BE2C (cell line): ENCODE measurements at regions not wholly inside any gene's neighbourhood (a gene's known extent, or its start where the extent isn't known, plus 50 kb on each side); places are given as distances from the start of the nearest gene placed in this dataset.

ENCODE experiments used
- DNase-seq: peaks from one replicate; pipeline ENCODE4 v3.0.0-alpha.2; 2020
- H3K27me3 ChIP-seq: fragments of 250-450 bp; sonication (Bioruptor Pico); 2 replicates; pipeline ENCODE4 v1.5.1; 2020; ENCODE audit warnings: mild to moderate bottlenecking
- H3K36me3 ChIP-seq: fragments of 250-450 bp; sonication (Bioruptor Pico); 2 replicates; pipeline ENCODE4 v1.5.1; 2020; ENCODE audit warnings: mild to moderate bottlenecking
- H3K4me1 ChIP-seq: fragments of 250-450 bp; sonication (Bioruptor Pico); 2 replicates; pipeline ENCODE4 v1.5.1; 2020
- H3K4me3 ChIP-seq: 2 replicates; pipeline ENCODE4 v1.5.1; 2011; ENCODE audit warnings: low read depth, low read length
- H3K9me3 ChIP-seq: fragments of 250-450 bp; sonication (Bioruptor Pico); 2 replicates; pipeline ENCODE4 v1.5.1; 2020
- CTCF ChIP-seq: IDR thresholded peaks from 2 replicates; pipeline ENCODE4 v1.5.1; 2012; ENCODE audit warnings: mild to moderate bottlenecking, low read depth, low read length

DNA sequence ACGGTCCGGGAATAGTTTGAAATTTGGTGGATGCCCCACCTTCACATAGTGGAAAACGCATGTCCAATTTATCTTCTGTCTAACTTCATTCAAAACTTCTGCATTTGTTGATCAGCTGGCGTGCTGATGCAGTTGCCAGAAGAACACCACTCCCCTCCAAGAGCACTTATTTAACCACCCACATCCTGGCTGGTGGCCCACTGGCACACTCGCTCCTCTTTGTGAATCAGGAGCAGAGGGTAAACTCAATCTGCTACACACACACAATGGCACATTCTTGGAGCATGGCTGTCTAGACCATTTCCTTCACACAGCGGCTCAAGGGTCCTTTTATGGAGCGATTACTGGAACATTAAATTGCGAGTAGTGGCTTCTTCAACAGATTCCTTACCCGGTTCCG lies 55.1 kb upstream of the CEP162 start:
- Histone ChIP-seq H3K4me1 (no peaks in the 10 kb centered on the region), H3K27me3 (peaks cover 19% of the 10 kb centered on the region), H3K9me3 (no peaks in the 10 kb centered on the region), H3K4me3 (no peak overlapping the region), H3K36me3 (no peaks in the 10 kb centered on the region)
- TF ChIP-seq CTCF: no peak
- no peak for DNase-seq

- no peaks in the 10 kb centered on the region for H3K4me1 ChIP-seq
- no peak overlapping the region for H3K4me3 ChIP-seq
- H3K27me3 ChIP-seq: peaks cover 26% of the 10 kb centered on the region
- no peak for TF ChIP-seq CTCF
- no peaks in the 10 kb centered on the region for H3K36me3 ChIP-seq
- DNase-seq: no peak
- H3K9me3 ChIP-seq: no peaks in the 10 kb centered on the region
Observed at GRCh38 chr6:84280639-84281038, 53.2 kb upstream of the CEP162 start.

DNA sequence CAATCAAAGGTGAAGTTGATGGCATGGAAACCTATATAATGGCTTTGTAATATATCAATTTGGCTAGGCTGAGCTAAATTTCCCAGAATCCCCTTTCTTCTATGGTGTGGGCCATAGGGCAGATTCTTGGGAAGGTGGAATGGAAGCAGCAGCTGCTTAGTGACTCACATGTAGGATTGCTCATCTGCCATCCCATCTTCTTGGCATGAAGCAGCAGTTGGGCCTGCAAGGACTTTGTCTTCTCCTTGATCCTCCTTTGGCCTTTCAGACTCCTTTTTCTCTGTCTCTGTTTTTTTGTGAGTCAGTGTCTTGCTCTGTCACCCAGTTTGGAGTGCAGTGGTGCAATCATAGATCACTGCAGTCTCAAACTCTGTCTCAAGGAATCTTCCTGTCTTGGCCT lies 52.6 kb upstream of the CEP162 start:
- no peak for TF ChIP-seq CTCF
- no peaks in the 10 kb centered on the region for H3K4me1 ChIP-seq
- H3K4me3 ChIP-seq: no peak overlapping the region
- DNase-seq: no peak
- no peaks in the 10 kb centered on the region for H3K36me3 ChIP-seq
- peaks cover 26% of the 10 kb centered on the region for H3K27me3 ChIP-seq
- no peaks in the 10 kb centered on the region for H3K9me3 ChIP-seq

DNA sequence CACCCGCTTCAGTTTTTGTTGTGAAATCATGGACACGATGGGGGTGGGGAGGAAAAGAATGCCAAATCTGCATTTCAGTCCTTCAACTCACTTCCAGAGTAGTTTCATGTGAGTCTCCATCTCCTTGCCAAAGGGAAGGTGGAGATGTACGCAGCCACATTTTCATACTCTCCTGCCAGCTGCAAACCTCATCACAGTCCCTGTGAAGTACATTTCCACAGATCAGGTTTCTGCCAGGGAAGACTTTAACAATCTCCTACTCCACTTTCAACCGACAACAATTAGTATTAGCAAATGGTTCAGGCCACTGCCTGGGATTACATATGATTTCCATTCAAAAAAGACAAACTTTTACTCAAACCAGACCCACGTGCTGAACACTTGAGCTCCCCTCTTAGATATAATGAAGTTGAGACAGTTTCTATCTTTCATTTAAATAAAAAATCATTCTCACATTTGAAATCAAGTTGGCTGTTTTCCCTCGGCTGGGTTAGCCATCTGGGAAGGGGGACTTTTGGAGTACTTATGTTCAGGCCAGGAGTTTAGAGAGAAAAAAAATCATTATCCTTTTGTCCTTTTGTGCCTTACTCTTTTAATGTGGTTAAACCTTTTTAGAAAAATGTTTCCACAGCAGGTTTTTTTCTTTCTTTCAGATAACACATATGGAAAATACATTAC lies 51.0 kb upstream of the CEP162 start:
- H3K4me3 ChIP-seq: no peak overlapping the region
- peaks cover 36% of the 10 kb centered on the region for H3K27me3 ChIP-seq
- H3K9me3 ChIP-seq: no peaks in the 10 kb centered on the region
- no peaks in the 10 kb centered on the region for H3K4me1 ChIP-seq
- no peak for DNase-seq
- no peaks in the 10 kb centered on the region for H3K36me3 ChIP-seq
- no peak for TF ChIP-seq CTCF
